Fibroblast of mammary gland (primary cell): ENCODE measurements at regions not wholly inside any gene's neighbourhood (a gene's known extent, or its start where the extent isn't known, plus 50 kb on each side); places are given as distances from the start of the nearest gene placed in this dataset.
A peak's percentile ranks its signal among the peaks of the same experiment; 100 is the strongest.

ENCODE experiments used
- DNase-seq: peaks from one replicate; pipeline ENCODE4 v3.0.0-alpha.2; 2010; ENCODE audit warnings: low read depth
- H3K4me3 ChIP-seq: 2 replicates; pipeline ENCODE4 v1.5.1; 2011; ENCODE audit warnings: low read depth, mild to moderate bottlenecking, low read length, moderate library complexity; ENCODE audit not compliant: control insufficient read depth
- CTCF ChIP-seq: conservative IDR thresholded peaks from 2 replicates; pipeline ENCODE4 v1.5.1; 2011; ENCODE audit warnings: low read depth, low read length, inconsistent platforms; ENCODE audit not compliant: control insufficient read depth, insufficient read depth

GRCh38 chr1:98203466-98203865 lies 282.6 kb upstream of the DPYD start:
- DNase-seq: peak; percentile 20
- TF ChIP-seq CTCF: no peak

GRCh38 chr1:98201666-98202081 lies 280.8 kb upstream of the DPYD start:
- peak; percentile 38 for DNase-seq
- TF ChIP-seq CTCF: no peak
- H3K4me3 ChIP-seq: no peak overlapping the region

More at GRCh38 chr1:98203466-98203865, 282.6 kb upstream of the DPYD start:
- no peak overlapping the region for H3K4me3 ChIP-seq

- DNase-seq: no peak
- no peak overlapping the region for H3K4me3 ChIP-seq
- TF ChIP-seq CTCF: no peak
Measured at GRCh38 chr1:98197356-98197755, 276.5 kb upstream of the DPYD start.

- TF ChIP-seq CTCF: no peak
- DNase-seq: peak; percentile 7
- no peak overlapping the region for H3K4me3 ChIP-seq
Measured at GRCh38 chr1:98196012-98196411, 275.2 kb upstream of the DPYD start.

GRCh38 chr1:98188774-98189173 lies 267.9 kb upstream of the DPYD start:
- no peak overlapping the region for H3K4me3 ChIP-seq
- DNase-seq: no peak
- no peak for TF ChIP-seq CTCF

GRCh38 chr1:98184856-98185255 lies 264.0 kb upstream of the DPYD start:
- DNase-seq: no peak
- TF ChIP-seq CTCF: no peak
- H3K4me3 ChIP-seq: no peak overlapping the region

GRCh38 chr1:98181036-98181764 lies 260.4 kb upstream of the DPYD start:
- no peak for DNase-seq
- no peak overlapping the region for H3K4me3 ChIP-seq
- TF ChIP-seq CTCF: no peak
